ELR (cell line): ENCODE measurements at regions not wholly inside any gene's neighbourhood (a gene's known extent, or its start where the extent isn't known, plus 50 kb on each side); places are given as distances from the start of the nearest gene placed in this dataset.

Experiments
- DNase-seq: peaks from one replicate; pipeline ENCODE4 v3.0.0-alpha.2; 2015; ENCODE audit warnings: low read depth

DNA sequence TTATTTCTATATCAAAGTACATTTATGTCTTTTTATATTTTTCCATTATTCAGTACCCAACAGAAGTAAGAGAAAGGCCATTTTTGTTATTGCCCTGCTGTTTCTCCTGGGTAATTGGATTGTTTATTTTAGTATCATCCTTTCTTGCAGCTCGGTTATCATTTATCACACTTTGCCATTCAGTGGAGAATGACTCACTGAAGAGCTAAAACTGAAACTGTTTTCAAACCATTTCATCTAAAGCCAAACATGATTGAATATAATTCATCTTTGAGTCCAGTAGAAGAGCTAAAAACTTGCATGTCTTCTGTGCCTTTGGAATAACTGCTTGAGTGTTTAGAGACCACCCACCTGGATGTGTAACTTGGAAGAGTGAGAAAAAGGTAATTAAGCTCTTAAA is 139.5 kb upstream of the PRDM9 start:
- DNase-seq, result no peak

GRCh38 chr5:23353286-23353685 is 154.1 kb upstream of the PRDM9 start:
- no peak for DNase-seq

GRCh38 chr5:23352446-23352845 is 155.0 kb upstream of the PRDM9 start:
- DNase-seq, result no peak

- no peak for DNase-seq
Measured at GRCh38 chr5:23343121-23343520, 164.3 kb upstream of the PRDM9 start.

DNA sequence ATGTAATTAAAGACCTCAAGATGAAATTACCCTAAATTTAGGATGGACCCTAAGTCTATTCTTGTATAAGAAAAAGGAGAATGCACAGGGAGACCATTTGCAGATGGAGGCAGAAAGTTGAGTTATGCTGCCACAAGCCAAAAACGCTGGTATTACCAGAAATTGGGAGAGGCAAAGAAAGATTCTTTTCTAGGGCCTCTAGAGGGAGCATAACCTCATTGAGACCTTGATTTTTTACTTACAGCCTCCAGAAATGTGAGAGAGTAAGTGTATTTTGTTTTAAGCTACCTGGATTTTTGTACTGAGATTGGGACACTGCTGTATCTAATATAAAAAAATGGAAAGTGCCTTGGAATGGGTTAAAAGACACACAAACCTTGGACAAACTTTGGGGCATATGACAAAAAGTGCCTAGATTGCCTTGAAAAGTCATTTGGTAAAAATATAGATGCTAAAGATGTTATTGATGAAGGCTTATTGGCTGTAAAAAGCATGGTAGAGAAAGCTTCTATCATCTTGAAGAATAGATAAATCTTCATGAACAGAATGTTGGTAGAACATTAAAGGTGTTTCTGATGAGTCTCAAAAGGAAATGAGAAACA is 174.7 kb upstream of the PRDM9 start:
- DNase-seq, result no peak

- DNase-seq, result no peak
Measured at GRCh38 chr5:23330726-23331125, 176.7 kb upstream of the PRDM9 start.

GRCh38 chr5:23319901-23320300 is 187.5 kb upstream of the PRDM9 start:
- no peak for DNase-seq

DNA sequence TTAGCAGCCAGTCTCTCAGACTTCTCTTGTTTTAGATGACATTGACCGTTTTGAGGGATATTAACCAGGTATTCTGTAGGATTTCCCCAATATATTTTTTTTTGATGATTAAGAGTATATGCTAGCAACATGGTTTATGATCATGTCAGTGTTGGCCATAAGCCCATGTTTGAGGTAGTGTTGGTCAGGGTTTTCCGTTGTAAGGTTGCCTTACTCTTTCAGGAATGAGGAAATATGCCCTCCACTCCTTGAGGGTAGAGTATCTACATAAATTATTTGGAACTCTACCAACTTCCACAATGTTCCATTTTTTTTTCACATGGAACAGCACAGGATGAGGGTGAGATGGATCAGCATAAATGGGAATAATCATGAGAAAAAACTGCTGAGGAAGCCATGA is 188.4 kb upstream of the PRDM9 start:
- DNase-seq, result no peak

- no peak for DNase-seq
Measured at GRCh38 chr5:23318166-23318565, 189.2 kb upstream of the PRDM9 start.

DNA sequence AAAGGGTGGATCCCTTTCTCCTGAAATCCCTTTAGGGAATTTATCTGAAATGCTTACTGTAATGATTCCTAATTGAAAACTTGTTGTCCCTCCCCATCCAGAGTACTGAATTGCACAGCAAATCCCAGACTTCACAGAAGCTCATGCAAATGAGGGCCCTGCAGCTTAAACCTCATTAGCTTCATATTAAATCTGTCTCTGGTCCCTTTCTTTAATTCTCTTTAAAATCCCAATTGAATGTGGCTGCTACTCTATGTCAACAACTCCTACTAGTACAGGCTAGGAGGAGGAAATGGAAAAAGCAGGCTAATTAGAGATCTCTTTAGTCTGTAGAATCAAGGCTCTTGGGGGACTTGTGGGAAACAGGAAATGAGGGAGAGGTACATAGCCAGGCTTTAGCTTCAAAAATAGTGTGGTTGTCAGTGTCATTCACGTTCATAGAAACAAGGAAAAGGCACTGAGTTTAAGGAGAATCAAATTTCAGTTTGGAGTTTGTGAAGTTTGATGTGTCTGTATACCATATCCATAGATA is 191.3 kb upstream of the PRDM9 start:
- DNase-seq, result no peak

- DNase-seq, result no peak
Measured at GRCh38 chr5:23314827-23315226, 192.6 kb upstream of the PRDM9 start.

DNA sequence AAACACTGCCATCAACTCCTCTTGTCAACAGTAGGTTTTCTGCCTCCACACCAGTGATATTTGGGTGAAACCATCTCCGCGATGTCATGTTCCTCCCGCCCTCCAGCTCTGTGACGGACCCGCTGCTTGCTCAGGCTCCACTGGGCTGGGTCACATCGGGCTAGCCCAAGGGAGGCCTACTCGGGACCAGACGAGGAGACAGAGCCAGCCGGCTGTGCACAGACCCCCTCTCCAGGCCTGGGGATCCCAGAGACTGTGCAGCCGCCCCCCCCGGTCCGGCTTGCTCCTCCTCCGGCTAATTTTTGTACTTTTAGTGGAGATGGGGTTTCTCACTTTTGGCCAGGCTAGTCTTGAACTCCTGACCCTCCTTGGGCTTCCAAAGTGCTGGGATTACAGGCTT is 202.4 kb upstream of the PRDM9 start:
- no peak for DNase-seq

DNA sequence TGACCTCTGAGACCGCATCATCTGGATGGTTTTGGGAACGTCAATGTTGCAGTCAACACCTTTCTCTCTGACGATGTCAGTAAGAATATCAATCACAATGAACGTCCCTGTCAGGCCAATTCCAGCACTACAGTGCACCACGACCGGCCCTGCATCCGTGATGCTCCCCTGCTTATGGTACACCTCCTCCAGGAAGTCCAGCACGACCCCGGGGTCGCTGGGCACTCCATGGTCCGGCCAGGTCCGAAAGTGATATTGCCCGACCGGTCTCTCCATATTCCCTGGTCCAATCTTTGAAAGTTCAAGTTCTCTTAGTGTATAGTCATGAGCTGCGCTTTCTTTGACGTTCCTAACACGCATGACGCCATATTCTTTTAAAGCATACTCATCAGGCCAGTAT is 203.6 kb upstream of the PRDM9 start:
- DNase-seq, result no peak

- DNase-seq, result no peak
Measured at GRCh38 chr5:23303435-23303834, 204.0 kb upstream of the PRDM9 start.

DNA sequence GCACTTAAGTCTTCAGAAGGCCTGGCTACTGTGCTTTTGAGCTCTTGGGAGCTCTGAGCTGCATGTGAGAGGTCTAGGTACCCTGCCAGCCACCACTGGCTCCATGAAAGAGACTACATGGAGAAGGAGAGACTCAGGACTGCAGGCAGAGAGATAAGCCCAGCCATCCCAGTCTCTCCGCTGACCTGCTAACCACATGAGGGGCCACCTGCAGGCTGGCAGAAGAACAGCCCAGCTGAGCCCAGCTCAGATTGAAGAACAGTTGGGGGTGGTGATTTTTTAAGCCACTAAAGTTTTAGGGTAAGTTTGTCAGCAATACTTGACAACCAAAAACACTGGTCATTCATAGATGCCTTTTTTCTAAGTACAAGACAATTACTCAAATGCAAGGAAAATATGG is 205.0 kb upstream of the PRDM9 start:
- no peak for DNase-seq

GRCh38 chr5:23289162-23289561 is 218.2 kb upstream of the PRDM9 start:
- DNase-seq, result no peak

DNA sequence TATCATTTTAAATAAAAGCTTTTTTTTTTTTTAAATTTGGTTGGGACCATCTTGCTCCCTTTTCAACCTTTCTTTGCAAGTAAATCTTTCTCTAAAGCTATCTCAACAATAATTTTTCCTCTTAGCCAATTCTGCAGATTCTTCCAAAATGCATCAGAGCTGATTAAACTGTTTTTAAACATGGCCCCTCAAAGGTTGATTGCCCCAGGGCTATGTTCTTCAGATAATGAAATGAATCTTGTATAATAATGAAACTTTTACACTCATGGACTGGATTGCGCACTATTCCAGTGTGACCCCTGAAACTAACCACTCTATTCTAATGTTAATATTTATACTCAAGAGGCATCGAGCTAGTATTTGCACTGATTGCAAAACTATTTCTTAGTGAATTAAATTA is 222.8 kb upstream of the PRDM9 start:
- DNase-seq, result no peak

GRCh38 chr5:23274171-23274570 is 233.2 kb upstream of the PRDM9 start:
- no peak for DNase-seq

DNA sequence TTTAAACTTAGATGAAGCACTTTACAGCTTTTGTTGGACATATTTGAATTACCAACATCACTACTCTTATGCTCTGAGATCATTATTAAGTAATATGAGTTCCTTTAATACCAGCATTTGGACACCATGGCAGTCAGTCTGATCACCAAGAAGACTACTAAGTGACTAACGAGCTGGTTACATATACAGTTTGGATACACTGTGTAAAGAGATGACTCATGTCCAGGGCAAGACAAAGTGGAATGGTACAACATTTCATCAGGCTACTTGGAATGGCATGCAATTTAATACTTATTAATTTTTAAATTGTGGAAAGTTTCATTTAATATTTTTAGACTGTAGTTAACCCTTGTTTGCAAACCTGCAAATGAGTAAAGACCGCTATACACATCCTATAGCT is 237.4 kb upstream of the PRDM9 start:
- DNase-seq, result no peak

- no peak for DNase-seq
Measured at GRCh38 chr5:23268136-23268535, 239.3 kb upstream of the PRDM9 start.

- no peak for DNase-seq
Measured at GRCh38 chr5:23260621-23261020, 246.8 kb upstream of the PRDM9 start.

DNA sequence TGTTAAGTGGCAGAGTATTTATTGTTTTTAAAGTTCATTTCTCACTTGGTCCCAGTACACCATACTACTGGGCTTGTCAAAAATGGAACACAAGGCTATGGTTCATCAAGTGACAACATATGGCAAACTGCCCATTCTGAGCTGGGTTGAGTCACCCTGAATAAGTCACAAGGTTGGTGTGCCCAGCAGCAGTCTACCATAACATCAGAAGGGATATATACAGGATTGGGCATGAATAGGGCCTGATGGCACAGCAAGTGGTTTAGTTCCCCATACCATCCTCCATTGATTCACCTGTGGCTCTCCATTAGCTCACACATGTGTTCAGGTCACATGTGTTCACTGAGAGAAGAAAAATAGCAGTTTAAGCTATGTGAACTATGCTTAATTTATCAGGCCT is 249.8 kb upstream of the PRDM9 start:
- no peak for DNase-seq

GRCh38 chr5:23253621-23254198 is 253.7 kb upstream of the PRDM9 start:
- DNase-seq, result no peak

GRCh38 chr5:23242891-23243290 is 264.5 kb upstream of the PRDM9 start:
- DNase-seq, result no peak
